NCI-H2196 (cell line): ENCODE measurements at regions not wholly inside any gene's neighbourhood (a gene's known extent, or its start where the extent isn't known, plus 50 kb on each side); places are given as distances from the start of the nearest gene placed in this dataset.
"Not testable (repeated sequence)": the region's sequence is repeated elsewhere in the genome, so short reads cannot be mapped to it uniquely, and the experiment has no call there.

ENCODE experiments used
- DNase-seq: peaks from one replicate; lab custom pipeline; 2025; ENCODE audit not compliant: unreplicated experiment; lab: John Stamatoyannopoulos, UW

- DNase-seq = no peak
Measured at GRCh38 chr1:114270282-114270681, 116.6 kb upstream of the SYT6 start.

GRCh38 chr1:114269539-114269938, 115.9 kb upstream of the SYT6 start:
- DNase-seq = no peak

GRCh38 chr1:114263343-114263742, 109.7 kb upstream of the SYT6 start:
- no peak for DNase-seq

GRCh38 chr1:114262337-114262736, 108.7 kb upstream of the SYT6 start:
- no peak for DNase-seq

- no peak for DNase-seq
Measured at GRCh38 chr1:114260805-114261484, 107.3 kb upstream of the SYT6 start.

GRCh38 chr1:114259511-114260160, 106.0 kb upstream of the SYT6 start:
- no peak for DNase-seq

- no peak for DNase-seq
Measured at GRCh38 chr1:114258633-114259032, 105.0 kb upstream of the SYT6 start.

- DNase-seq = no peak
Measured at GRCh38 chr1:114258074-114258473, 104.4 kb upstream of the SYT6 start.

- no peak for DNase-seq
Measured at GRCh38 chr1:114257554-114257953, 103.9 kb upstream of the SYT6 start.

- DNase-seq = no peak
Measured at GRCh38 chr1:114253900-114254299, 100.2 kb upstream of the SYT6 start.

- DNase-seq = no peak
Measured at GRCh38 chr1:114251573-114251939, 97.9 kb upstream of the SYT6 start.

GRCh38 chr1:114250683-114251572, 97.3 kb upstream of the SYT6 start:
- no peak for DNase-seq

- no peak for DNase-seq
Measured at GRCh38 chr1:114249691-114250090, 96.0 kb upstream of the SYT6 start.

GRCh38 chr1:114248162-114248561, 94.5 kb upstream of the SYT6 start:
- no peak for DNase-seq

- DNase-seq = not testable (repeated sequence)
Measured at GRCh38 chr1:114242531-114243210, 89.0 kb upstream of the SYT6 start.

- DNase-seq = no peak
Measured at GRCh38 chr1:114238053-114238452, 84.4 kb upstream of the SYT6 start.

GRCh38 chr1:114236517-114236916, 82.8 kb upstream of the SYT6 start:
- DNase-seq = no peak

- DNase-seq = no peak
Measured at GRCh38 chr1:114235960-114236359, 82.3 kb upstream of the SYT6 start.

- no peak for DNase-seq
Measured at GRCh38 chr1:114235281-114235680, 81.6 kb upstream of the SYT6 start.

- DNase-seq = no peak
Measured at GRCh38 chr1:114234408-114235124, 80.9 kb upstream of the SYT6 start.

- no peak for DNase-seq
Measured at GRCh38 chr1:114232691-114233090, 79.0 kb upstream of the SYT6 start.
